H1 (cell line): ENCODE measurements at regions not wholly inside any gene's neighbourhood (a gene's known extent, or its start where the extent isn't known, plus 50 kb on each side); places are given as distances from the start of the nearest gene placed in this dataset.

Experiments
- SP1 ChIP-seq: IDR thresholded peaks from 2 replicates; pipeline ENCODE4 v1.6.1; 2011; ENCODE audit warnings: low read depth, low read length
- SUZ12 ChIP-seq: fragments of 200-600 bp; sonication (generic); IDR thresholded peaks from 2 replicates; pipeline ENCODE4 v1.6.1; 2012; ENCODE audit warnings: mild to moderate bottlenecking, inconsistent platforms, low read length, moderate library complexity, mixed read lengths
- ZNF274 ChIP-seq: IDR thresholded peaks from 2 replicates; pipeline ENCODE4 v1.7.0; 2012; ENCODE audit warnings: low read length, borderline replicate concordance; ENCODE audit errors: extremely low read depth
- TF ChIP-seq, protein P1 (sequence below): IDR thresholded peaks from 2 replicates; pipeline ENCODE4 v1.6.1; 2011; ENCODE audit warnings: low read length, improper control_type of control experiment

DNA sequence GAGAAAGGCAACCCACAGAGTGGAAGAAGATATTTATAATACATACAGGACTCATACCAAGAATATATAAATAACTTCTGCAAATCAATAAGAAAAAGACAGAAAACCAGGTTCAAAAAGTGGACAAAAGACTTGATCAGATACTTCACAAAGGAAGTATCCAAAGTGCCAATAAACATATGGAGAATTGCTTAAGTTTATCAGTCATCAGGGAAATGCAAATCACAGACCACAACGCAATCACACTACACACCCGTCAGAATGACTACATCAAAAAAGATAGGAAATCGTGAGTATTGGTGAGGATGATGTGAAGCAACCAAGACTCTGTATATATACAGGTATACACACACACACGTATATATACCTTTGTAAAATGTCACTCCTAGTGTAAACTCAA is 180.6 kb downstream of the FAM43A start (continued):
- no peak for TF ChIP-seq SUZ12
- TF ChIP-seq ZNF274, result no peak
- no peak for TF ChIP-seq SP1
- TF ChIP-seq, protein P1, sequence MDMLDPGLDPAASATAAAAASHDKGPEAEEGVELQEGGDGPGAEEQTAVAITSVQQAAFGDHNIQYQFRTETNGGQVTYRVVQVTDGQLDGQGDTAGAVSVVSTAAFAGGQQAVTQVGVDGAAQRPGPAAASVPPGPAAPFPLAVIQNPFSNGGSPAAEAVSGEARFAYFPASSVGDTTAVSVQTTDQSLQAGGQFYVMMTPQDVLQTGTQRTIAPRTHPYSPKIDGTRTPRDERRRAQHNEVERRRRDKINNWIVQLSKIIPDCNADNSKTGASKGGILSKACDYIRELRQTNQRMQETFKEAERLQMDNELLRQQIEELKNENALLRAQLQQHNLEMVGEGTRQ, result no peak
